DMS 273 (cell line): ENCODE measurements at regions not wholly inside any gene's neighbourhood (a gene's known extent, or its start where the extent isn't known, plus 50 kb on each side); places are given as distances from the start of the nearest gene placed in this dataset.

Experiments
- DNase-seq: peaks from one replicate; lab custom pipeline; 2025; ENCODE audit not compliant: unreplicated experiment; lab: John Stamatoyannopoulos, UW

- no peak for DNase-seq
Measured at GRCh38 chr13:82739881-82740280, 1142.4 kb downstream of the SLITRK1 start.

- DNase-seq: no peak
Measured at GRCh38 chr13:82729401-82729800, 1152.9 kb downstream of the SLITRK1 start.

GRCh38 chr13:82720986-82721385, 1161.3 kb downstream of the SLITRK1 start:
- DNase-seq: no peak

GRCh38 chr13:82719987-82720386, 1162.3 kb downstream of the SLITRK1 start:
- DNase-seq: no peak

- peak; percentile 49 for DNase-seq
Measured at GRCh38 chr13:82717249-82717648, 1165.0 kb downstream of the SLITRK1 start.

- peak; percentile 57 for DNase-seq
Measured at GRCh38 chr13:82713687-82714405, 1168.4 kb downstream of the SLITRK1 start.

- no peak for DNase-seq
Measured at GRCh38 chr13:82702513-82702912, 1179.8 kb downstream of the SLITRK1 start.

GRCh38 chr13:82701020-82701419, 1181.3 kb downstream of the SLITRK1 start:
- DNase-seq: no peak

GRCh38 chr13:82698941-82699340, 1183.3 kb downstream of the SLITRK1 start:
- DNase-seq: no peak

GRCh38 chr13:82698383-82698782, 1183.9 kb downstream of the SLITRK1 start:
- no peak for DNase-seq

- DNase-seq: no peak
Measured at GRCh38 chr13:82693607-82694006, 1188.7 kb downstream of the SLITRK1 start.

GRCh38 chr13:82688400-82688994, 1193.8 kb downstream of the SLITRK1 start:
- DNase-seq: no peak

- DNase-seq: no peak
Measured at GRCh38 chr13:82687884-82688283, 1194.4 kb downstream of the SLITRK1 start.

GRCh38 chr13:82681535-82681934, 1200.7 kb downstream of the SLITRK1 start:
- DNase-seq: no peak

GRCh38 chr13:82678052-82678451, 1204.2 kb downstream of the SLITRK1 start:
- no peak for DNase-seq

GRCh38 chr13:82675024-82675423, 1207.2 kb downstream of the SLITRK1 start:
- no peak for DNase-seq

- no peak for DNase-seq
Measured at GRCh38 chr13:82674546-82674945, 1207.7 kb downstream of the SLITRK1 start.

- no peak for DNase-seq
Measured at GRCh38 chr13:82672248-82672647, 1210.0 kb downstream of the SLITRK1 start.

- DNase-seq: no peak
Measured at GRCh38 chr13:82664183-82664582, 1218.1 kb downstream of the SLITRK1 start.

- no peak for DNase-seq
Measured at GRCh38 chr13:82661126-82661525, 1221.1 kb downstream of the SLITRK1 start.

GRCh38 chr13:82658811-82659210, 1223.5 kb downstream of the SLITRK1 start:
- DNase-seq: no peak

GRCh38 chr13:82657471-82657870, 1224.8 kb downstream of the SLITRK1 start:
- no peak for DNase-seq
